Spleen (tissue), 11 donors: ENCODE measurements at regions not wholly inside any gene's neighbourhood (a gene's known extent, or its start where the extent isn't known, plus 50 kb on each side); places are given as distances from the start of the nearest gene placed in this dataset.

Experiments
- DNase-seq: peaks from one replicate; pipeline ENCODE4 v3.0.0-alpha.2; 2020
- H3K27ac ChIP-seq, 8 donors: fragments of 200-600 bp; sonication (generic) in 7 of 8; 1 replicate in 4 of 8; 2 replicates in 4 of 8; pipeline versions ENCODE4 v1.5.0 to v1.8.0; 2016 to 2021; ENCODE audit warnings: inconsistent platforms in 4 of 8, mild to moderate bottlenecking in 4 of 8, moderate library complexity in 1 of 8
- H3K27me3 ChIP-seq, 7 donors: fragments of 200-600 bp; sonication (generic) in 6 of 7; replicated peaks in 1 of 7; 1 replicate in 4 of 7; 2 replicates in 3 of 7; pipeline versions ENCODE4 v1.5.0 to v1.8.0; 2016 to 2021; ENCODE audit warnings: inconsistent platforms in 3 of 7, mild to moderate bottlenecking in 1 of 7
- H3K36me3 ChIP-seq, 6 donors: fragments of 200-600 bp; sonication (generic) in 5 of 6; 1 replicate in 4 of 6; 2 replicates in 2 of 6; pipeline versions ENCODE4 v1.5.0 to v1.8.0; 2016 to 2021; ENCODE audit warnings: inconsistent platforms in 2 of 6
- H3K4me1 ChIP-seq, 6 donors: fragments of 200-600 bp; sonication (generic) in 5 of 6; 1 replicate in 3 of 6; 2 replicates in 3 of 6; pipeline versions ENCODE4 v1.5.0 to v1.8.0; 2016 to 2021; ENCODE audit warnings: inconsistent platforms in 3 of 6
- H3K4me3 ChIP-seq, 8 donors: fragments of 200-600 bp; sonication (generic) in 7 of 8; 1 replicate in 4 of 8; 2 replicates in 4 of 8; pipeline versions ENCODE4 v1.5.0 to v1.8.0; 2016 to 2021; ENCODE audit warnings: inconsistent platforms in 4 of 8, mild to moderate bottlenecking in 4 of 8, moderate library complexity in 2 of 8
- H3K9me3 ChIP-seq, 8 donors: fragments of 200-600 bp; sonication (generic) in 7 of 8; 1 replicate in 4 of 8; 2 replicates in 4 of 8; pipeline versions ENCODE4 v1.5.0 to v1.8.0; 2016 to 2021; ENCODE audit warnings: inconsistent platforms in 4 of 8
- CTCF ChIP-seq, 11 experiments: fragments of 200-600 bp in 7 of 11; fragments of 450-650 bp in 4 of 11; sonication (generic) in 4 of 11; IDR thresholded peaks in 8 of 11; conservative IDR thresholded peaks in 3 of 11; 1 replicate in 7 of 11; 2 replicates in 4 of 11; pipeline versions ENCODE4 v1.4.0 to v1.8.0; 2016 to 2021; ENCODE audit warnings: antibody characterized with exemption in 11 of 11, inconsistent platforms in 4 of 11, mild to moderate bottlenecking in 1 of 11
- POLR2A ChIP-seq, 3 donors: fragments of 450-650 bp; IDR thresholded peaks; one replicate each; pipeline ENCODE4 v1.5.1; 2017; ENCODE audit warnings: antibody characterized with exemption in 3 of 3, mild to moderate bottlenecking in 1 of 3
- POLR2AphosphoS5 ChIP-seq, 3 donors: sonication (generic); formaldehyde crosslinking; IDR thresholded peaks; one replicate each; pipeline ENCODE4 v1.5.1; 2017; ENCODE audit warnings: antibody characterized with exemption in 3 of 3
- WGBS, 5 donors: extraction: QIAGEN DNeasy Blood & Tissue Kit in 3 of 5; methylation state at CpG; one replicate each; pipeline versions ENCODE4 v1.1.5 to v1.1.7; 2013 to 2018; 5-methylcytosine and 5-hydroxymethylcytosine counted together
- intact Hi-C: fragments of 100-400 bp; cut with DNase I; formaldehyde crosslinking; loops from one replicate; pipeline ENCODE4 v1.15.0; 2023; ENCODE audit warnings: low total_unique reads
- donor health status: healthy with polysubstance abuse.
- donor health status: DM: no; HTN: no; CAD: no; lungs with moderate emphysema.
- donor health status: DM: no; HTN: no; CAD: no.
- donor health status: Bipolar disorder and iron deficiency.
- donor health status: healthy.
- donor health status: DM: no; HTN: no; CAD: no.
- donor health status: DM: yes; HTN: yes; CAD: no.

GRCh38 chr9:23162789-23163188 is 663.3 kb downstream of the ELAVL2 start:
- peaks cover 0 to 36% (median 3%) of the 10 kb centered on the region in 8 donors for H3K9me3 ChIP-seq
- H3K4me1 ChIP-seq: no peaks in the 10 kb centered on the region
- H3K36me3 ChIP-seq: no peaks in the 10 kb centered on the region
- no peaks in the 10 kb centered on the region for H3K27me3 ChIP-seq
- WGBS, 5 donors: 91 to 98% (median 94%) methylated on average over 3 of the region's 3 CpGs
- no peak for DNase-seq
- no peak for TF ChIP-seq POLR2AphosphoS5 (IDR thresholded peaks at IDR 0.05)
- no peak for TF ChIP-seq CTCF (IDR thresholded peaks at IDR 0.05 in 8 of 11, conservative IDR thresholded peaks at IDR 0.05 in 3 of 11)
- TF ChIP-seq POLR2A (IDR thresholded peaks at IDR 0.05): no peak
- no peak overlapping the region for H3K27ac ChIP-seq
- intact Hi-C loops: no loop called here
- no peak overlapping the region for H3K4me3 ChIP-seq

- Histone ChIP-seq H3K4me3 (no peak overlapping the region), H3K9me3 (peaks cover 0 to 20% (median 0%) of the 10 kb centered on the region in 8 donors), H3K4me1 (no peaks in the 10 kb centered on the region), H3K36me3 (no peaks in the 10 kb centered on the region), H3K27me3 (no peaks in the 10 kb centered on the region), H3K27ac (no peak overlapping the region)
- no peak for TF ChIP-seq CTCF (IDR thresholded peaks at IDR 0.05 in 8 of 11, conservative IDR thresholded peaks at IDR 0.05 in 3 of 11)
- no peak for TF ChIP-seq POLR2A (IDR thresholded peaks at IDR 0.05)
- TF ChIP-seq POLR2AphosphoS5 (IDR thresholded peaks at IDR 0.05): no peak
- intact Hi-C loops: no loop called here
- no peak for DNase-seq
Measured at GRCh38 chr9:23171479-23171878, 654.6 kb downstream of the ELAVL2 start.

GRCh38 chr9:23172206-23172605 is 653.8 kb downstream of the ELAVL2 start:
- no peak overlapping the region for H3K4me3 ChIP-seq
- H3K36me3 ChIP-seq: no peaks in the 10 kb centered on the region
- no peak for DNase-seq
- H3K9me3 ChIP-seq: peaks cover 0 to 20% (median 0%) of the 10 kb centered on the region in 8 donors
- no peaks in the 10 kb centered on the region for H3K27me3 ChIP-seq
- intact Hi-C loops: no loop called here
- no peaks in the 10 kb centered on the region for H3K4me1 ChIP-seq
- WGBS, 5 donors: 80 to 91% (median 82%) methylated on average over 4 of the region's 4 CpGs
- no peak overlapping the region for H3K27ac ChIP-seq
- no peak for TF ChIP-seq CTCF (IDR thresholded peaks at IDR 0.05 in 8 of 11, conservative IDR thresholded peaks at IDR 0.05 in 3 of 11)
- TF ChIP-seq POLR2AphosphoS5 (IDR thresholded peaks at IDR 0.05): no peak
- TF ChIP-seq POLR2A (IDR thresholded peaks at IDR 0.05): no peak

- intact Hi-C loops: no loop called here
- DNase-seq: no peak
- no peak for TF ChIP-seq POLR2A (IDR thresholded peaks at IDR 0.05)
- no peak for TF ChIP-seq POLR2AphosphoS5 (IDR thresholded peaks at IDR 0.05)
- TF ChIP-seq CTCF (IDR thresholded peaks at IDR 0.05 in 8 of 11, conservative IDR thresholded peaks at IDR 0.05 in 3 of 11): no peak
Measured at GRCh38 chr9:23172979-23173637, 652.9 kb downstream of the ELAVL2 start.

More at GRCh38 chr9:23172979-23173637, 652.9 kb downstream of the ELAVL2 start:
- H3K27ac ChIP-seq: no peak overlapping the region
- no peak overlapping the region for H3K4me3 ChIP-seq
- no peaks in the 10 kb centered on the region for H3K36me3 ChIP-seq
- H3K9me3 ChIP-seq: peaks cover 0 to 19% (median 0%) of the 10 kb centered on the region in 8 donors
- no peaks in the 10 kb centered on the region for H3K27me3 ChIP-seq
- 66 to 82% (median 74%) methylated on average over 6 of the region's 6 CpGs for WGBS, 5 donors
- H3K4me1 ChIP-seq: no peaks in the 10 kb centered on the region
